Pulmonary artery endothelial cell (primary cell): ENCODE measurements at regions not wholly inside any gene's neighbourhood (a gene's known extent, or its start where the extent isn't known, plus 50 kb on each side); places are given as distances from the start of the nearest gene placed in this dataset.
A peak's percentile ranks its signal among the peaks of the same experiment; 100 is the strongest.
"Not testable (repeated sequence)": the region's sequence is repeated elsewhere in the genome, so short reads cannot be mapped to it uniquely, and the experiment has no call there.

Experiments used
- DNase-seq: peaks from one replicate; pipeline ENCODE4 v3.0.0-alpha.2; 2011; ENCODE audit warnings: low read depth, low spot score

DNA sequence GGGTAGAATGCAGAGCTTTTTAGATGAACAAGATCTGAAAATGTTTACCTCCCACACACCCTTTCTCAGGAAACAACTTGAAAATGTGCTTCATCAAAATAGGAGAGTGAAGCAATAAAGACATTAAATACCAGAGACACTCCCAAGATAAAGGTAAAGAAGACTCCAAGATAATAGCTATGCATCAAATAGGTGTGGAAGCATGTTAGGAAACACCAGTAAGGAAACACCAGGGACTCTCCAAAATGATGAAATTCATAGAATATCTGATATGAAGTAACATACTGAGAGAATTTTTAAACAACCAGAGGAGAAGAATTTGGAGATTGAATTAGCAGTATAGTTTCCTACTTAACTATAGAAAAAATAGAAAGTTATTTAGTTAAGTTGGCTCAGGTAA lies 57.0 kb downstream of the OR10A6 start:
- no peak for DNase-seq

DNA sequence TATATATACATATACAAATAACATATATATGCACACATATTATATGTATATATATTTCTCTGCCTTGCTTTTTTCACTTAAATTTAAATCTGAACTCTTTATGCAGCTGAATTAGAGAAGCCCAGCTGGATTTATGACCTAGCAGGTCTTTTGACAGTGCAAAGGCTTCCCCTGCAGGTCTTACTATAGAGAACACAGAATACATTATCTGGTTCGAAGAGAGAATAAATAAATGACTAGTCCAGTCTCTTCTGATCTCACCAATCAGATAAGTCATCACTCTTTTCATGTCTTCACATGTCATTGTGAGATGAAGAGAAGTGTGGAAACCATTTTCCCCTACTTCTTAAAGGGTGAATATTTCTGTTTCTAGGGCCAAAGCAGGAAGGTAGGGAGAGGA lies 58.2 kb downstream of the OR10A6 start:
- DNase-seq: no peak

DNA sequence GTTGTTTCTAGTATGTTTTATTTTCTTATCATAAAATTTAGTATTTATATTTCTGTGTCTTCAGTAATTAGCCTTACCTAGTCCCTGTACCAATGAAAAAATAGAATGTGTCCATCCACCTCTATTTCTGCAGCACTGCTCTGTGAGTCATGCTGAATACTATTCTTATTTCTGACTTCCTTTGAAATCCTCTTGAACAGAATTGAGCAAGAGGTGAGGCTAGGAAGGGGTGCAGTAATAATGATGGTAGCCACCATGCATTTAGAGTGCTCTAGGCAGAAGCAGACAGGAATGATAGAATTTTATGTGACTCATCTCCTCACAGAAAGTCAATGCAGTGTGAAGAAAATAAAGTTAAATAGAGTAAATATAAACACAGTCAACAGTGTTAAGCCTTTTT lies 60.0 kb downstream of the OR10A6 start:
- DNase-seq: no peak

DNA sequence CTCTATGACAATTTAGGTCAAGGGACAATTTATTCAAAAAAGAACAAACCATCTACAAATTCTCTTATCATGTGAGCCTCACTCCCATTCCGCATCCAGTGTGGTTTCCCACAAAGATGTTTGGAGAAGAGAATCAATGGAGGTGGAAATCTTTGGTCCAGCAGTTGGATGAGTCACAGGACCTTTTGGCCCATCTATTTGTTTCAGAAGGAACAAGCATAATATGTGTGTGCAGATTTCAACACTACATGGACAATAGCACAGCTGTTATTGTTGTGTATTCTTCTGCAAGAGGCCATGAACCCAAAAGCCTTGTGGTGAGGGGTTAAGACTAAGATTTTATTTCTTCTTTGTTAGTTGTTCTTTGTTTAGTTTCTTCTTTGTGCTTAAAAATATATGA lies 61.6 kb downstream of the OR10A6 start:
- peak; percentile 75 for DNase-seq

DNA sequence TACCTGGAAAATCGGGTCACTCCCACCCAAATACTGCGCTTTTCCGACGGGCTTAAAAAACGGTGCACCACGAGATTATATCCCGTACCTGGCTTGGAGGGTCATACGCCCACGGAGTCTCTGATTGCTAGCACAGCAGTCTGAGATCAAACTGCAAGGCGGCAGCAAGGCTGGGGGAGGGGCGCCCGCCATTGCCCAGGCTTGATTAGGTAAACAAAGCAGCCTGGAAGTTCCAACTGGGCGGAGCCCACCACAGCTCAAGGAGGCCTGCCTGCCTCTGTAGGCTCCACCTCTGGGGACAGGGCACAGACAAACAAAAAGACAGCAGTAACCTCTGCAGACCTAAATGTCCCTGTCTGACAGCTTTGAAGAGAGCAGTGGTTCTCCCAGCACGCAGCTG lies 64.5 kb upstream of the OR5P2 start:
- not testable (repeated sequence) for DNase-seq

DNA sequence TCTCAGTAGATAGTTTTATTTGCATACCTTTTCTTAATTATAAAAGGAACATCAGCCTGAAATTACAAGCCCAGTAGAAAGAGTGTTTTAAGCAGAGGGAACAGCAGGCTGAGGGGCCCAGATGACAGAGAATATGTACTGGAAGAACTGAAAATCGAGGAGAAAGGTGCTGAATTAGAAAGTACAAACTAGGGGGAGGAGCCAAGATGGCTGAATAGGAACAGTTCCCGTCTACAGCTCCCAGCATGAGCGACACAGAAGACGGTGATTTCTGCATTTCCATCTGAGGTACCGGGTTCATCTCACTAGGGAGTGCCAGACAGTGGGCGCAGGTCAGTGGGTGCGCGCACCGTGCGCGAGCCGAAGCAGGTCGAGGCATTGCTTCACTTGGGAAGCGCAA lies 64.1 kb upstream of the OR5P2 start:
- DNase-seq: not testable (repeated sequence)

DNA sequence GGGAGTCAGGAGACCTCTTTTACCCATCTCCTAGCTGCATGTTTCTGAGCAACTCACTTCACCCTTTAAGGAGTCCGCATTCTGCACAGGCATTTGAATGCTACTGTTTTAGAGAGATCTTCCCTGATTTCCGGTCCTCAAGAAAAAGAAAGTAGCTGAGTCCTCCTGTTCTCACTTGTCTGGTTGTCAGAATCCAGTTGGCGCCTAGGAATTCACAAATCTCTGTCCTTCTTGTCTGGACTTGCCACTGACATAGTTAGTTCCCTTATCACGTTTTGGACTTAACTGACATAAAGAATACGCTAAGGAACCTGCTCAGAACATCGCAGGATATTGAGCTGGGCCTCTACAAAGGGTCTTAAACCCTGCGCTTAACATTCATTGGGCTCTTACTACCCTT lies 61.3 kb upstream of the OR5P2 start:
- DNase-seq: no peak

DNA sequence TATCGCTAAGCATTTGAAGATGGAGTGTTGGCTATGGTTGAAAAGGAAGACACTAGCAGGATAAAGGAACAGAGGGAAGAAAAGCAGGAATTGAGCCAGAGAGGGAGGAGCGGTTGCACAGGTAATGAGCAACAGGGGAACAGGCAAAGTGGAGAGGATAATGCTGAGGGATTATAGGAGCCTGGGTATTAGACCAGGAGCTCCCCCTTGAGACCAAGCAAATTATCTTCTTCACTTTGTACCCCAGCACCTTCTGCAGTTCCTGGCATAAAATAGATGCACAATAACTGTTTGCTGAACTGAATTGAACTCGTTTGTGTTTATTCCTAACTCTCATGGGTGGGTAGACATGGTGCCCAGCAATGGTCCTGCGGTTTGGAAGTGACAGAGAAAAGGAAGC lies 54.6 kb upstream of the OR5P2 start:
- no peak for DNase-seq

DNA sequence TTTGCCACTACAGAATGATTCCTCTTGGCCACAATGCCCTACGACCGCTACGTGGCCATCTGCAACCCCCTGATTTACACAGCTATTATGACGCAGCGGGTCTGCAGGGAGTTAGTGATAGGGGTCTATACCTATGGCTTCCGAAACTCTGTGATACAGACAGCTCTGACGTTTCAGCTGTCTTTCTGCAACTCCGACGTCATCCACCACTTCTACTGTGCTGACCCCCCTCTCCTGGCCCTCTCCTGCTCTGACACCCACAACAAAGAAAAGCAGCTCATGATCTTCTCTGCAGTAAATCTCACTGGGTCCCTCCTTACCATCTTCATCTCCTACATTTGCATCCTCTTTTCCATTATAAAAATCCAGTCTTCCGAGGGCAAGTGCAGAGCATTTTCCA lies 52.3 kb upstream of the OR5P2 start:
- DNase-seq: no peak
